ENCODE measurements at regions not wholly inside any gene's neighbourhood (a gene's known extent, or its start where the extent isn't known, plus 50 kb on each side); places are given as distances from the start of the nearest gene placed in this dataset.

DNA sequence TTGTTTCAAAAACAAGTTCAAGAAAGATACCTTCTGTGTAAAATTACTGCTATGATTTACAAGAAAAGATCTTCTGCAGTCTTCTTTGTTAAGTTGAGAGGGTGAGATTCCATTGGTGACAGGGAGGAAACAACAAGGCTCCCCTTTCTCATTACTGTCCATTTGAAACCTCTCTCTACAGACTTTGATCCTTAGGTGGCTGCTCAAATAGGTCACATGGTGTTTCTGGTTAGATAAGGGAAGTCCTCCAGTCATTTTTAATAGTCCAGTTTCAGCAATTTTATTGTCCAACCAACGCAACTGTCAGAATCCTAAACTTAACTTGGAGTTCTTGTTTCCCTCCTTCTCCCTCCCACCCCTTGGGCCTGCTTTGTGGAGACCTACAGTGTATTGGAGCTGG, 390.4 kb downstream of the EFNB2 start:
- no peak for TF ChIP-seq POLR2A (IDR thresholded peaks at IDR 0.05)
- TF ChIP-seq, protein P1, sequence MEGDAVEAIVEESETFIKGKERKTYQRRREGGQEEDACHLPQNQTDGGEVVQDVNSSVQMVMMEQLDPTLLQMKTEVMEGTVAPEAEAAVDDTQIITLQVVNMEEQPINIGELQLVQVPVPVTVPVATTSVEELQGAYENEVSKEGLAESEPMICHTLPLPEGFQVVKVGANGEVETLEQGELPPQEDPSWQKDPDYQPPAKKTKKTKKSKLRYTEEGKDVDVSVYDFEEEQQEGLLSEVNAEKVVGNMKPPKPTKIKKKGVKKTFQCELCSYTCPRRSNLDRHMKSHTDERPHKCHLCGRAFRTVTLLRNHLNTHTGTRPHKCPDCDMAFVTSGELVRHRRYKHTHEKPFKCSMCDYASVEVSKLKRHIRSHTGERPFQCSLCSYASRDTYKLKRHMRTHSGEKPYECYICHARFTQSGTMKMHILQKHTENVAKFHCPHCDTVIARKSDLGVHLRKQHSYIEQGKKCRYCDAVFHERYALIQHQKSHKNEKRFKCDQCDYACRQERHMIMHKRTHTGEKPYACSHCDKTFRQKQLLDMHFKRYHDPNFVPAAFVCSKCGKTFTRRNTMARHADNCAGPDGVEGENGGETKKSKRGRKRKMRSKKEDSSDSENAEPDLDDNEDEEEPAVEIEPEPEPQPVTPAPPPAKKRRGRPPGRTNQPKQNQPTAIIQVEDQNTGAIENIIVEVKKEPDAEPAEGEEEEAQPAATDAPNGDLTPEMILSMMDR (IDR thresholded peaks at IDR 0.05), result no peak
- H3K4me3 ChIP-seq (ENCODE audit: low read depth, poor library complexity, severe bottlenecking), result no peak overlapping the region
- intact Hi-C loops (cut with DNase I; ENCODE audit: low total_unique reads), result no loop called here
- DNase-seq (ENCODE audit: low spot score in 2 of 2), result no peak
- WGBS, 2 donors, result 88 to 90% methylated on average over 1 of the region's 1 CpG

DNA sequence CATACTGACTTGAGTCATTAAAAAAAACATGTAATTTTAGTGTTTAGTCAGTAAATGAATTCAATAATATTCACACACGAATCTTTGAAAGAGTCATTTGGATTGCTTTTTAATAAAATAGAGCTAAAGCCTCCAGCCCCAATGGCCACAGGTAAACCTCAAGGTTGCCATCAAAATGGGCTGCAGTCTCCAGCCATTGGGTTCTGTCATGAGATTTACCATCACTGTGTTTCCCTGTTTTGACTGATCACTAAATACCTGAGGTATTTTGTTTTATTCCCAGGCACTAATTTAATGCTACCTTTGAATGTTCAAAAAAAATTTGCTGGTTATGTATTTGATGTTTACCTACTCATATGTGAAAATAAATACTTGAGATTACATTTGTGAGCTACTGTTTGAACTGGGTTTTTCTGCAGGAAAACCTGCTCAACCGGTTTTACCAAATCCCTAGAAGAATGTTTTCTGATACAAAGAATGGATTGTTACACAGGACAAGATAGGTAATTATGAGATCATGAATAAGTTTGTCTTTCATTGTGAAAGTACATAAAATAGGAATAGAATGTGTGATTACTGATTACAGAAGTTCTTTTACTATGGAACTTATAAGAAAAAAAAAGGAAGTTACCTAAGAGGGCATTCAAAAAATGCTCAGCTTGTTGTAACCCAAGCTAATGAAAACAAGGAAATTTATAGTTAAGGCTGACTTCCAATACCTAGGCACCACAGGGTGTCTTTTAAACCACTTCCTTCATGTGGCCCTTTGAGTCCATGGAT, 391.3 kb downstream of the EFNB2 start:
- no peak overlapping the region for H3K4me3 ChIP-seq (ENCODE audit: low read depth, poor library complexity, severe bottlenecking)
- intact Hi-C loops (cut with DNase I; ENCODE audit: low total_unique reads), result no loop called here
- no peak for DNase-seq (ENCODE audit: low spot score in 2 of 2)
- TF ChIP-seq, protein P1 (IDR thresholded peaks at IDR 0.05), result no peak
- no peak for TF ChIP-seq POLR2A (IDR thresholded peaks at IDR 0.05)
- 43 to 44% methylated on average over 2 of the region's 2 CpGs for WGBS, 2 donors

DNA sequence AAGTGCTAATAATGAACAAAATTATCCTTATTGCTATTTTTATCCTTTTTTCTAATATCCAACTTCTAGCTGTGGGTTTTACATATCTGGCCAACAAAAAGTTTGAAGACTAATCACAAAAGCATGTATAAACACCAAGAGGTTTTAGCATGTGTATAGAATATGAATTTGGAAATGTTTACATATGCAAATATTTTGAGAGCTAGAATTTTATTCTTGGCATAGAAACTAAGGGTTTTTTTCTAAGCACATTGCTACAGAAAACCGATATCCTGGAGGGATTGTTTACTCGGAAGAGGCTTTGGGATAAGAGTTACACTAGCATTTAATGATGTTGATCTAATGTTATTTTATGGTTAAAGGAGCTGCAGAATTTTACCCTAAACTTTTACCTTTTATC, 392.1 kb downstream of the EFNB2 start:
- no peak for DNase-seq (ENCODE audit: low spot score in 2 of 2)
- TF ChIP-seq POLR2A (IDR thresholded peaks at IDR 0.05), result no peak
- TF ChIP-seq, protein P1 (IDR thresholded peaks at IDR 0.05), result no peak
- 65 to 70% methylated on average over 2 of the region's 2 CpGs for WGBS, 2 donors
- H3K4me3 ChIP-seq (ENCODE audit: low read depth, poor library complexity, severe bottlenecking), result no peak overlapping the region
- intact Hi-C loops (cut with DNase I; ENCODE audit: low total_unique reads), result no loop called here

DNA sequence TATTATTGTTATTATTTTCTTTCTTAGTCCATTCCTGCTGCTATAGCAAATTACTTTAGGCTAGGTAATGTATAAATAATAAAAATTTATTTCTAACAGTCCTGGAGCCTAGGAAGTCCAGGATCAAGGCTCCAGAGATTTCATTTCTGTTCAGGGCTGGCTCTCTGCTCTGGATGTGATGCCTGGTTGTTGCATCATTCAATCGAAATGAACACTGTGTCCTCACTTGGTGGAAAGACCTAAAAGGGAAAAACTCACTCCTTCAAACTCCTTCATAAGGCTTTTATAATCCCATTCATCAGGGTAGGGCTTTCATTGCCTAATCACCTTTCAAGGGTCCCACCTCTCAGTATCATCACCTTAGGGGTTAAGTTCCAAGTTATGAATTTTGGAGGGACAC, 395.0 kb downstream of the EFNB2 start:
- TF ChIP-seq, protein P1 (IDR thresholded peaks at IDR 0.05), result no peak
- no peak for TF ChIP-seq POLR2A (IDR thresholded peaks at IDR 0.05)
- 79 to 86% methylated on average over 1 of the region's 1 CpG for WGBS, 2 donors
- H3K4me3 ChIP-seq (ENCODE audit: low read depth, poor library complexity, severe bottlenecking), result no peak overlapping the region
- intact Hi-C loops (cut with DNase I; ENCODE audit: low total_unique reads), result no loop called here
- DNase-seq (ENCODE audit: low spot score in 2 of 2), result no peak

DNA sequence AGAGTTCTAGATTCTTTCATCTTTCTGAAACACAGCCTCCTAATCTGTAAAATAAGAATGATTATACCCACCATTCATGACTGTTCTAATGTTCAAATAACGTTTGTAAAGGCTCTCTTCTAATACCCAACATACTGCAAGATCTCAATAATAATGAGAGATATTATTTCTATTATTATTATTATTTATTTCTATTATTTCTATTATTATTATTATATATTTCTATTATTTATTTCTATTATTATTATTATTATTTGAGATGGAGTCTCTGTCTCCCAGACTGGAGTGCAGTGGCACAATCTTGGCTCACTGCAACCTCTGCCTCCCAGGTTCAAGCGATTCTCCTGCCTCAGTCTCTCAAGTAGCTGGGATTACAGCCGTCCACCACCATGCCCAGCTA, 395.5 kb downstream of the EFNB2 start:
- intact Hi-C loops (cut with DNase I; ENCODE audit: low total_unique reads), result no loop called here
- 89 to 92% methylated on average over 3 of the region's 3 CpGs for WGBS, 2 donors
- no peak for DNase-seq (ENCODE audit: low spot score in 2 of 2)
- no peak for TF ChIP-seq POLR2A (IDR thresholded peaks at IDR 0.05)
- TF ChIP-seq, protein P1 (IDR thresholded peaks at IDR 0.05), result no peak
- no peak overlapping the region for H3K4me3 ChIP-seq (ENCODE audit: low read depth, poor library complexity, severe bottlenecking)

DNA sequence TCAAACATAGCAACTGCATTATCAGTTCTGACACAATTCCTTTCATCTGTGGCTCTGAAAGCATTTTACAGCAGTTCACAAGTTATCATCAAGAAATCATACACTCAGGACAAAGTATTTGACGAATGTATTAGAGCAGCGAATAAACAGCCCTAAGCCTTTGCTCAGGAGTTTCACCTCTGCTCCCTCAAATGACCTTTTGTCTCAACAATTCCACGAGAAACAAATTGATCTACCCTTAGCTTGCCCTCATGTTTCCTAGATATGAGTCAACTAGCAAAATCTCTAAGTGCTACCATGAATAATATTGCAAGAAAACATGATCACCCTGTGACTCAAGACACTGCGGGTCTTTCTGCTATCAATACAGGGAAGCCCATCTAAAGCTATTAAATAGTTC, 396.1 kb downstream of the EFNB2 start:
- intact Hi-C loops (cut with DNase I; ENCODE audit: low total_unique reads), result no loop called here
- DNase-seq (ENCODE audit: low spot score in 2 of 2), result no peak
- 77 to 78% methylated on average over 4 of the region's 4 CpGs for WGBS, 2 donors
- no peak overlapping the region for H3K4me3 ChIP-seq (ENCODE audit: low read depth, poor library complexity, severe bottlenecking)
- TF ChIP-seq, protein P1 (IDR thresholded peaks at IDR 0.05), result no peak
- no peak for TF ChIP-seq POLR2A (IDR thresholded peaks at IDR 0.05)

Measured in lower leg skin (tissue), 4 donors.